ENCODE measurements at regions not wholly inside any gene's neighbourhood (a gene's known extent, or its start where the extent isn't known, plus 50 kb on each side); places are given as distances from the start of the nearest gene placed in this dataset.
"Not testable (repeated sequence)": the region's sequence is repeated elsewhere in the genome, so short reads cannot be mapped to it uniquely, and the experiment has no call there.

DNA sequence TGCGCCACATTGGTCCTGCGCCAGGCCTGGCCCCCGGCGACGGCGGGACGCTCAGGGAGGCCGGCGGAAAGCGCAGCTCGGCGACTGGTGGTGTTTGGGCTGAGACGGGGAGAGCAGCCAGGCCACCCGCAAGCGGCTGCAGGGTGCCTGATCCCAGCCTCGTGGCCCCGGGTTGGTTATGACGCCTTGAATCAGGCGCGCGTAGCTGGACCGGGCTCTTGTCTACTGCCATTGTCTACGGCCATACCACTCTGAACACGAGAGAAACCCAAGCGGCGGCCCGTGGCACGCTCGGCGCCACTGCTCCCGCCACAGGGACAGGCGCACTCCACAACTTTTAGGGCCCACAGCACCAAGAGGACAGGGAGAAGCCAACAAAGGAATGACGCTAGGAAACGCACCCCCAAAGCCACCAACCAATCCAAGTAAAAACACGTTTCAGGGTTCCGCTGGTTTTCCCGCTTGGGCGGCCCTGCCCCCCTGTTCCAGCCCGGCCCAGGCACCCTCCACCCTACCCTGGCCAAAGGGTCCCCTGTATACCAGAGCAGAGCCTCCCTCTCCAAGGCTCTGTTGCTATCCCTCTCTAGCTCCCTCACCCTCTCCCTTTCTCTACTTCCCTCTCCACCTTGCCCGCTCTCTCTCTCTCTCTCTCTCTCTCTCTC lies 1849.3 kb upstream of the DEFB115 start:
- Histone ChIP-seq H3K27me3 (ENCODE audit: control insufficient read depth in 2 of 2, insufficient read depth in 2 of 2, low read length in 2 of 2) (peaks cover 0 to 28% of the 10 kb centered on the region in 2 donors), H4K20me1 (ENCODE audit: insufficient read depth, low read length) (no peaks in the 10 kb centered on the region), H3K9ac (ENCODE audit: insufficient read depth, low read length, poor library complexity, severe bottlenecking) (no peak overlapping the region), H3K36me3 (replicated peaks in 1 of 2; ENCODE audit: control insufficient read depth in 1 of 2, insufficient read depth in 2 of 2, low read length in 2 of 2) (no peaks in the 10 kb centered on the region), H3K4me3 (replicated peaks in 1 of 3; ENCODE audit: low read depth in 2 of 3, low read length in 3 of 3) (no peak overlapping the region), H3K4me2 (replicated peaks; ENCODE audit: extremely low read depth, low read length, poor library complexity, severe bottlenecking) (no peak overlapping the region), H3K27ac (ENCODE audit: low read depth in 1 of 2, low read length in 2 of 2) (no peak overlapping the region), H3K4me1 (ENCODE audit: control insufficient read depth in 1 of 2, insufficient read depth in 2 of 2, low read length in 2 of 2) (no peaks in the 10 kb centered on the region), H2AFZ (ENCODE audit: insufficient read depth, low read depth, low read length, poor library complexity, severe bottlenecking) (no peak overlapping the region), H3K79me2 (ENCODE audit: insufficient read depth, low read length) (no peaks in the 10 kb centered on the region), H3K9me3 (replicated peaks in 1 of 2; ENCODE audit: control insufficient read depth in 1 of 2, insufficient read depth in 1 of 2, low read length in 2 of 2) (peaks cover 51 to 52% of the 10 kb centered on the region in 2 donors)
- Mint-ChIP-seq H3K9me3 (peaks cover 31 to 65% (median 52%) of the 10 kb centered on the region in 7 donors), H3K27me3 (ENCODE audit: low read depth in 3 of 3) (peaks cover 0 to 54% (median 1%) of the 10 kb centered on the region in 3 donors), H3K27ac (no peak overlapping the region), H3K4me1 (no peaks in the 10 kb centered on the region), H3K36me3 (no peaks in the 10 kb centered on the region), H3K4me3 (no peak overlapping the region)
- TF ChIP-seq, protein P1, sequence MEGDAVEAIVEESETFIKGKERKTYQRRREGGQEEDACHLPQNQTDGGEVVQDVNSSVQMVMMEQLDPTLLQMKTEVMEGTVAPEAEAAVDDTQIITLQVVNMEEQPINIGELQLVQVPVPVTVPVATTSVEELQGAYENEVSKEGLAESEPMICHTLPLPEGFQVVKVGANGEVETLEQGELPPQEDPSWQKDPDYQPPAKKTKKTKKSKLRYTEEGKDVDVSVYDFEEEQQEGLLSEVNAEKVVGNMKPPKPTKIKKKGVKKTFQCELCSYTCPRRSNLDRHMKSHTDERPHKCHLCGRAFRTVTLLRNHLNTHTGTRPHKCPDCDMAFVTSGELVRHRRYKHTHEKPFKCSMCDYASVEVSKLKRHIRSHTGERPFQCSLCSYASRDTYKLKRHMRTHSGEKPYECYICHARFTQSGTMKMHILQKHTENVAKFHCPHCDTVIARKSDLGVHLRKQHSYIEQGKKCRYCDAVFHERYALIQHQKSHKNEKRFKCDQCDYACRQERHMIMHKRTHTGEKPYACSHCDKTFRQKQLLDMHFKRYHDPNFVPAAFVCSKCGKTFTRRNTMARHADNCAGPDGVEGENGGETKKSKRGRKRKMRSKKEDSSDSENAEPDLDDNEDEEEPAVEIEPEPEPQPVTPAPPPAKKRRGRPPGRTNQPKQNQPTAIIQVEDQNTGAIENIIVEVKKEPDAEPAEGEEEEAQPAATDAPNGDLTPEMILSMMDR (IDR thresholded peaks at IDR 0.05), result no peak
- WGBS (ENCODE audit: insufficient coverage), result 43% methylated on average over 39 of the region's 40 CpGs
- intact Hi-C loops (cut with micrococcal nuclease), result no loop called here
- no peak for DNase-seq

DNA sequence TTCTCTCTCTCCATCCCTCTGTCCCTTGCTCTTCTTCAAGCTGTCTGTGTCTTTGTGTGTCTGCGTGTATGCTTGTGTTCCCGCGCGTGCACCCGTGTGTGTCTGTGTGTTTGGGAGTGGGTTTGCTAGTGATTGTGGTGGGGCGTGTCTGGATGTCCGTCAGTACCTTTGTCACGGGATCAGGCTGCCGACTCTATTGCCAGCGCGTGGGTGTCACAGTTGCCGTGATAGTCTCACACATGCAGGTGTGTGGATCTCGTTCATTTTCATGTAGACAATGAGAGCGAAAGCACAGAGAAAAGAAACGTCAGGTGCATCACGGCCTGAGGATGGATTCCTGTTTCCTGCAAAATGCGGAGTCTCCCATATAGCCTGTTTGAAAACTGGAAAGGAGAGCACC lies 1848.8 kb upstream of the DEFB115 start:
- H3K4me3 ChIP-seq (replicated peaks in 1 of 3; ENCODE audit: low read depth in 2 of 3, low read length in 3 of 3); H3K36me3 ChIP-seq (replicated peaks in 1 of 2; ENCODE audit: control insufficient read depth in 1 of 2, insufficient read depth in 2 of 2, low read length in 2 of 2); H3K4me1 ChIP-seq (ENCODE audit: control insufficient read depth in 1 of 2, insufficient read depth in 2 of 2, low read length in 2 of 2); H4K20me1 ChIP-seq (ENCODE audit: insufficient read depth, low read length); intact Hi-C loops (cut with micrococcal nuclease); DNase-seq; H3K4me1 Mint-ChIP-seq; H3K27ac ChIP-seq (ENCODE audit: low read depth in 1 of 2, low read length in 2 of 2); H2AFZ ChIP-seq (ENCODE audit: insufficient read depth, low read depth, low read length, poor library complexity, severe bottlenecking); H3K27ac Mint-ChIP-seq; H3K4me3 Mint-ChIP-seq; H3K36me3 Mint-ChIP-seq; H3K4me2 ChIP-seq (replicated peaks; ENCODE audit: extremely low read depth, low read length, poor library complexity, severe bottlenecking); H3K9ac ChIP-seq (ENCODE audit: insufficient read depth, low read length, poor library complexity, severe bottlenecking); H3K79me2 ChIP-seq (ENCODE audit: insufficient read depth, low read length): not testable (repeated sequence)
- 51% methylated on average over 13 of the region's 17 CpGs for WGBS (ENCODE audit: insufficient coverage)
- Histone ChIP-seq H3K27me3 (ENCODE audit: control insufficient read depth in 2 of 2, insufficient read depth in 2 of 2, low read length in 2 of 2) (peaks cover 0 to 28% of the 10 kb centered on the region in 2 donors), H3K9me3 (replicated peaks in 1 of 2; ENCODE audit: control insufficient read depth in 1 of 2, insufficient read depth in 1 of 2, low read length in 2 of 2) (peaks cover 51 to 52% of the 10 kb centered on the region in 2 donors)
- peaks cover 33 to 65% (median 52%) of the 10 kb centered on the region in 7 donors for H3K9me3 Mint-ChIP-seq
- H3K27me3 Mint-ChIP-seq (ENCODE audit: low read depth in 3 of 3), result peaks cover 0 to 57% (median 1%) of the 10 kb centered on the region in 3 donors

GRCh38 chr20:29409160-29409689 lies 1848.2 kb upstream of the DEFB115 start:
- H3K79me2 ChIP-seq (ENCODE audit: insufficient read depth, low read length); H3K36me3 Mint-ChIP-seq; H3K4me1 Mint-ChIP-seq; H3K9ac ChIP-seq (ENCODE audit: insufficient read depth, low read length, poor library complexity, severe bottlenecking); H4K20me1 ChIP-seq (ENCODE audit: insufficient read depth, low read length); H3K4me2 ChIP-seq (replicated peaks; ENCODE audit: extremely low read depth, low read length, poor library complexity, severe bottlenecking); H3K4me3 Mint-ChIP-seq; DNase-seq; H2AFZ ChIP-seq (ENCODE audit: insufficient read depth, low read depth, low read length, poor library complexity, severe bottlenecking); H3K36me3 ChIP-seq (replicated peaks in 1 of 2; ENCODE audit: control insufficient read depth in 1 of 2, insufficient read depth in 2 of 2, low read length in 2 of 2); H3K4me3 ChIP-seq (replicated peaks in 1 of 3; ENCODE audit: low read depth in 2 of 3, low read length in 3 of 3); intact Hi-C loops (cut with micrococcal nuclease); H3K4me1 ChIP-seq (ENCODE audit: control insufficient read depth in 1 of 2, insufficient read depth in 2 of 2, low read length in 2 of 2); H3K27ac ChIP-seq (ENCODE audit: low read depth in 1 of 2, low read length in 2 of 2): not testable (repeated sequence)
- Histone ChIP-seq H3K27me3 (ENCODE audit: control insufficient read depth in 2 of 2, insufficient read depth in 2 of 2, low read length in 2 of 2) (peaks cover 0 to 28% of the 10 kb centered on the region in 2 donors), H3K9me3 (replicated peaks in 1 of 2; ENCODE audit: control insufficient read depth in 1 of 2, insufficient read depth in 1 of 2, low read length in 2 of 2) (peaks cover 51 to 52% of the 10 kb centered on the region in 2 donors)
- Mint-ChIP-seq H3K27me3 (ENCODE audit: low read depth in 3 of 3) (peaks cover 0 to 59% (median 1%) of the 10 kb centered on the region in 3 donors), H3K27ac (peak overlapping the region in 1 of 7 donors; percentile 55), H3K9me3 (peaks cover 33 to 65% (median 52%) of the 10 kb centered on the region in 7 donors)
- 40% methylated on average over 26 of the region's 26 CpGs for WGBS (ENCODE audit: insufficient coverage)
